DND-41 (cell line): ENCODE measurements at regions not wholly inside any gene's neighbourhood (a gene's known extent, or its start where the extent isn't known, plus 50 kb on each side); places are given as distances from the start of the nearest gene placed in this dataset.

Source experiments
- ATAC-seq: fragments of 200-7000 bp; cut with Tn5 transposase; 3 replicates; pipeline ENCODE4 v1.9.1; 2021; ENCODE audit warnings: low read depth; ENCODE audit not compliant: insufficient read depth
- DNase-seq: peaks from one replicate; pipeline ENCODE4 v3.0.0-alpha.2; 2020
- H2AFZ ChIP-seq: 2 replicates; pipeline ENCODE4 v1.6.0; 2012; ENCODE audit warnings: low read depth, low read length
- H3K27ac ChIP-seq: 2 replicates; pipeline ENCODE4 v1.5.1; 2012; ENCODE audit warnings: low read length, inconsistent platforms
- H3K27me3 ChIP-seq: fragments of 200-600 bp; sonication (generic); 2 replicates; pipeline ENCODE4 v1.6.0; 2012; ENCODE audit warnings: low read length, mild to moderate bottlenecking, inconsistent platforms; ENCODE audit not compliant: insufficient read depth, poor library complexity
- H3K36me3 ChIP-seq: 2 replicates; pipeline ENCODE4 v1.5.1; 2012; ENCODE audit warnings: low read length, inconsistent platforms; ENCODE audit not compliant: insufficient read depth
- H3K4me1 ChIP-seq: 2 replicates; pipeline ENCODE4 v1.5.1; 2012; ENCODE audit warnings: mild to moderate bottlenecking, low read length; ENCODE audit not compliant: insufficient read depth
- H3K4me2 ChIP-seq: 2 replicates; pipeline ENCODE4 v1.6.0; 2012; ENCODE audit warnings: mild to moderate bottlenecking, moderate library complexity, low read length, inconsistent platforms; ENCODE audit not compliant: insufficient read depth
- H3K4me3 ChIP-seq, 2 experiments: fragments of 200-600 bp in 1 of 2; shearing (Covaris generic) in 1 of 2; 2 replicates each; pipeline ENCODE4 v1.5.1; 2012 to 2016; ENCODE audit warnings: inconsistent platforms in 2 of 2, low read length in 2 of 2, mild to moderate bottlenecking in 2 of 2, low read depth in 1 of 2, moderate library complexity in 1 of 2
- H3K79me2 ChIP-seq: 2 replicates; pipeline ENCODE4 v1.6.0; 2012; ENCODE audit warnings: low read length, inconsistent platforms; ENCODE audit not compliant: insufficient read depth
- H3K9ac ChIP-seq: 2 replicates; pipeline ENCODE4 v1.6.0; 2012; ENCODE audit warnings: low read depth, mild to moderate bottlenecking, inconsistent platforms, low read length, moderate library complexity
- H3K9me3 ChIP-seq: 2 replicates; pipeline ENCODE4 v1.5.1; 2012; ENCODE audit warnings: low read length, moderate library complexity, mild to moderate bottlenecking, inconsistent platforms; ENCODE audit not compliant: insufficient read depth, severe bottlenecking
- H4K20me1 ChIP-seq: 2 replicates; pipeline ENCODE4 v1.6.0; 2012; ENCODE audit warnings: low read length; ENCODE audit not compliant: insufficient read depth
- EZH2 ChIP-seq: IDR thresholded peaks from 3 replicates; pipeline ENCODE4 v1.6.1; 2012; ENCODE audit warnings: borderline replicate concordance, low read depth, mild to moderate bottlenecking, moderate library complexity, low read length, inconsistent platforms; ENCODE audit not compliant: severe bottlenecking
- TF ChIP-seq, protein P1 (sequence below): IDR thresholded peaks from 2 replicates; pipeline ENCODE4 v1.5.1; 2012; ENCODE audit warnings: borderline replicate concordance, low read length, moderate library complexity, mild to moderate bottlenecking; ENCODE audit not compliant: poor library complexity, severe bottlenecking; ENCODE audit errors: extremely low read depth

DNA sequence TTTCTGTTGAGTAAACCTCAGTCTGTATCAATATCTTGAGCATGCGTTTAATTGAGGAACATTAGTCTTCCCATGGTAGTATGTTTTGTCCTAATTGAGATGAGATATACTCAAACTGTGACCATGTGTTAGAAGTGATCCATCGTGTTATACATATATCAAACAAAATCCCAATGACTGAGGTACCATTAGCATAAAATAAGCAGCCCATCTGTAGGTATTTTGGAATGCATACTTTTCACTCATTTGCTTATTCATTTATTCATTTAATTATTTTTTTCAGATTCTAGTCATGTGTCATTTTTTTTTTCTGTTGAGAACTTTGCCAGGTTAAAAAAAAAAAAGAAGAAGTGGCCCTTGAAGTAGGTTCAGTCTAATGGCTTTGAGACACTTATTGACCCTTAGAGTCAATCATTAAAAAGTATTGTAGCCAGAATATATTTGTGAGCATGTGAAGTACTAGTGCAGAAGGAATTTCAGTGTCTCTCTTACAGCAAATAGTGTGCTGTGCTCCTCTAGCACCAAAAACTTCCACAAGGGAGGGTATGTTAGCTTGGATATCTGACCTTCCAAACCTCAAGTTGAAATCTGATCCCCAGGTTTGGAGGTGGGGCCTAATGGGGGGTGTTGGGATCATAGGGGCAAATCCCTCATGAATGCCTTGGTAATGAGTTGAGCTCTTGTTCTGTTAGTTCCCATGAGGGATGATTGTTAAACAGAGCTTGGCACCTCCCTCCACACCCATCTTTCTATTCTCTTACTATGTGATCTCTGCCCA, 130.8 kb upstream of the NPY2R start:
- Histone ChIP-seq H3K9me3 (no peaks in the 10 kb centered on the region), H3K36me3 (no peaks in the 10 kb centered on the region), H3K27ac (no peak overlapping the region), H3K4me2 (no peak overlapping the region), H4K20me1 (no peaks in the 10 kb centered on the region), H3K9ac (no peak overlapping the region), H2AFZ (no peak overlapping the region), H3K4me3 (no peak overlapping the region), H3K27me3 (no peaks in the 10 kb centered on the region), H3K4me1 (no peaks in the 10 kb centered on the region), H3K79me2 (no peaks in the 10 kb centered on the region)
- TF ChIP-seq, protein P1, sequence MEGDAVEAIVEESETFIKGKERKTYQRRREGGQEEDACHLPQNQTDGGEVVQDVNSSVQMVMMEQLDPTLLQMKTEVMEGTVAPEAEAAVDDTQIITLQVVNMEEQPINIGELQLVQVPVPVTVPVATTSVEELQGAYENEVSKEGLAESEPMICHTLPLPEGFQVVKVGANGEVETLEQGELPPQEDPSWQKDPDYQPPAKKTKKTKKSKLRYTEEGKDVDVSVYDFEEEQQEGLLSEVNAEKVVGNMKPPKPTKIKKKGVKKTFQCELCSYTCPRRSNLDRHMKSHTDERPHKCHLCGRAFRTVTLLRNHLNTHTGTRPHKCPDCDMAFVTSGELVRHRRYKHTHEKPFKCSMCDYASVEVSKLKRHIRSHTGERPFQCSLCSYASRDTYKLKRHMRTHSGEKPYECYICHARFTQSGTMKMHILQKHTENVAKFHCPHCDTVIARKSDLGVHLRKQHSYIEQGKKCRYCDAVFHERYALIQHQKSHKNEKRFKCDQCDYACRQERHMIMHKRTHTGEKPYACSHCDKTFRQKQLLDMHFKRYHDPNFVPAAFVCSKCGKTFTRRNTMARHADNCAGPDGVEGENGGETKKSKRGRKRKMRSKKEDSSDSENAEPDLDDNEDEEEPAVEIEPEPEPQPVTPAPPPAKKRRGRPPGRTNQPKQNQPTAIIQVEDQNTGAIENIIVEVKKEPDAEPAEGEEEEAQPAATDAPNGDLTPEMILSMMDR = no peak
- no peak for TF ChIP-seq EZH2
- DNase-seq = no peak
- ATAC-seq = no peak

DNA sequence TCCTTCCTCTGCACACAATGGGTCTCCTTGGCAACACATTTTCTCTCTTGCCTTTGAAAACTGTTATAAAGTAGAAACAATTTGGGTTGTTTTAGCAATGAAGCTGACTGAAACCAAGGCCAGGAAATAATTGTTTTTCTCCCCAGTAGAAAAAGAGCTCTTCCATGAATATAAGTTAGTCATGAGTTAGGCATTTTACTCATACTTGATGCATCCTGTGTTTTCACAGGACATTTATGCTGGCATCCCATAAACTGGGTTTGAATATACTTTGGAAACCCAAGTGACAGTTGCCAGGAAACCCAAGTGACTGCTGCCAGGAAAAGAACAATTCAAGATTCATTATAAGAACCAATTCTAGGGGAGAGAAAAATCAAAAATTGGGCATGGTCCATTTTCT, 128.6 kb upstream of the NPY2R start:
- Histone ChIP-seq H3K4me1 (no peaks in the 10 kb centered on the region), H3K9ac (no peak overlapping the region), H4K20me1 (no peaks in the 10 kb centered on the region), H2AFZ (no peak overlapping the region), H3K27ac (no peak overlapping the region), H3K36me3 (no peaks in the 10 kb centered on the region), H3K27me3 (no peaks in the 10 kb centered on the region), H3K79me2 (no peaks in the 10 kb centered on the region), H3K9me3 (no peaks in the 10 kb centered on the region), H3K4me3 (no peak overlapping the region), H3K4me2 (no peak overlapping the region)
- TF ChIP-seq EZH2 = no peak
- TF ChIP-seq, protein P1 = no peak
- ATAC-seq (no peak), DNase-seq (no peak)

DNA sequence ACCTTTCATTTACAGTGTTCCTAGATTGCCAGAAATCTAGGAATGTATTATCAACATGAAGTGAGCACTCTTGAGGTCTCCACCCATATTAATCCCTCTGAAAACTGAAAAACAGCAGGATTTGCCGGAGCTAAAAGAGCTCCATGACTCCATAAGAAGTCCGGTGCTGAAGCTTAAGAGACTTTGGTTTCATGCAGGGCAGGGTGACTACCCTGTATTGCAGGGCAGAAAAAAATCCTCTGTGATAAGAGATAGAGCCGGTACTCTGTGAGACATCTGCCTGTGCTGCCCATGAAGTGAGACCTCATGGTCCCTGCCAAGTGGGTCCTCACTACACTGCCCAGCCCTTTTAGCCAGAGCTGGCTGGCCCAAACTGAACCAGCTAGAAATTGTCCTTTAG, 127.2 kb upstream of the NPY2R start:
- TF ChIP-seq EZH2 = no peak
- TF ChIP-seq, protein P1 = no peak
- H3K27me3 ChIP-seq = no peaks in the 10 kb centered on the region
- H3K9me3 ChIP-seq = no peaks in the 10 kb centered on the region
- no peaks in the 10 kb centered on the region for H3K79me2 ChIP-seq
- no peaks in the 10 kb centered on the region for H4K20me1 ChIP-seq
- H2AFZ ChIP-seq = no peak overlapping the region
- ATAC-seq (no peak), DNase-seq (no peak)
- H3K4me3 ChIP-seq = no peak overlapping the region
- no peaks in the 10 kb centered on the region for H3K36me3 ChIP-seq
- no peak overlapping the region for H3K9ac ChIP-seq
- H3K4me1 ChIP-seq = no peaks in the 10 kb centered on the region
- no peak overlapping the region for H3K27ac ChIP-seq
- no peak overlapping the region for H3K4me2 ChIP-seq
